Activated B cell treated with CpG ODN at 0.5 μM for 24 hours (primary cell): ENCODE measurements at regions not wholly inside any gene's neighbourhood (a gene's known extent, or its start where the extent isn't known, plus 50 kb on each side); places are given as distances from the start of the nearest gene placed in this dataset.

Experiments used
- ATAC-seq: fragments of 200-7000 bp; cut with Tn5 transposase; one replicate; pipeline ENCODE4 v1.10.0; 2021; ENCODE audit warnings: low read depth, mild to moderate bottlenecking, moderate library complexity
- CTCF ChIA-PET: fragments of 350-600 bp; sonication (Branson Sonifier 250); formaldehyde crosslinking; loops from one replicate; lab custom pipeline; 2021; ENCODE audit warnings: antibody characterized with exemption; lab: Charles Lee
- POLR2A ChIA-PET: fragments of 350-600 bp; sonication (Branson Sonifier 250); formaldehyde crosslinking; loops from one replicate; lab custom pipeline; 2021; ENCODE audit warnings: antibody characterized with exemption; lab: Charles Lee
- DNase-seq: peaks from one replicate; pipeline ENCODE4 v3.0.0; 2022
- H3K27ac Mint-ChIP-seq: one replicate; pipeline ENCODE4 v1.8.0; 2020; ENCODE audit warnings: mixed read lengths
- H3K27me3 Mint-ChIP-seq: one replicate; pipeline ENCODE4 v1.8.0; 2021; ENCODE audit warnings: mixed read lengths
- H3K36me3 Mint-ChIP-seq: one replicate; pipeline ENCODE4 v1.8.0; 2021; ENCODE audit warnings: low read depth, mixed read lengths
- H3K4me1 Mint-ChIP-seq: one replicate; pipeline ENCODE4 v1.8.0; 2021; ENCODE audit warnings: mixed read lengths
- H3K4me3 Mint-ChIP-seq: one replicate; pipeline ENCODE4 v1.8.0; 2020; ENCODE audit warnings: mild to moderate bottlenecking, mixed read lengths
- H3K9me3 Mint-ChIP-seq: one replicate; pipeline ENCODE4 v1.8.0; 2020; ENCODE audit warnings: mixed read lengths
- intact Hi-C: fragments of 100-400 bp; cut with micrococcal nuclease; formaldehyde crosslinking; loops from one replicate; pipeline ENCODE4 v1.15.1; 2024
- TF ChIP-seq, protein P1 (sequence below): fragments of 200-600 bp; IDR thresholded peaks from one replicate; pipeline ENCODE4 v1.8.0; 2022; ENCODE audit warnings: antibody characterized with exemption, mild to moderate bottlenecking

DNA sequence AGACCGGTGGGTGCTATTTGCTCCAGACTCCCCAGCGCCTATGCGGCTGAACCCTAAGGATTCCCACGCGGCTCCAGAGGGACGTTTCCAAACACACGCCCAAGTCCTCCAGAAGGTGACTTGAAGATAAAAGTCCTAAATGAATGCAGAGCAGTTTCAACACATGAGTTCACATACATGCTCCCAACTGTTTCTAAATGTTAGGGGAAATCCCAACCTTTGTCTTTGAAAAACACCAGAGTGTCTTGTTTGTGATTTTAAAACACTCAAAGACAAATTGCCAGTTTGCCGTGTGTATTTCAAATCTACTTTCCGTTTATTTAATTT, 252.9 kb upstream of the SFSWAP start:
- Mint-ChIP-seq H3K4me1 (no peaks in the 10 kb centered on the region), H3K27me3 (peaks cover 8% of the 10 kb centered on the region)

DNA sequence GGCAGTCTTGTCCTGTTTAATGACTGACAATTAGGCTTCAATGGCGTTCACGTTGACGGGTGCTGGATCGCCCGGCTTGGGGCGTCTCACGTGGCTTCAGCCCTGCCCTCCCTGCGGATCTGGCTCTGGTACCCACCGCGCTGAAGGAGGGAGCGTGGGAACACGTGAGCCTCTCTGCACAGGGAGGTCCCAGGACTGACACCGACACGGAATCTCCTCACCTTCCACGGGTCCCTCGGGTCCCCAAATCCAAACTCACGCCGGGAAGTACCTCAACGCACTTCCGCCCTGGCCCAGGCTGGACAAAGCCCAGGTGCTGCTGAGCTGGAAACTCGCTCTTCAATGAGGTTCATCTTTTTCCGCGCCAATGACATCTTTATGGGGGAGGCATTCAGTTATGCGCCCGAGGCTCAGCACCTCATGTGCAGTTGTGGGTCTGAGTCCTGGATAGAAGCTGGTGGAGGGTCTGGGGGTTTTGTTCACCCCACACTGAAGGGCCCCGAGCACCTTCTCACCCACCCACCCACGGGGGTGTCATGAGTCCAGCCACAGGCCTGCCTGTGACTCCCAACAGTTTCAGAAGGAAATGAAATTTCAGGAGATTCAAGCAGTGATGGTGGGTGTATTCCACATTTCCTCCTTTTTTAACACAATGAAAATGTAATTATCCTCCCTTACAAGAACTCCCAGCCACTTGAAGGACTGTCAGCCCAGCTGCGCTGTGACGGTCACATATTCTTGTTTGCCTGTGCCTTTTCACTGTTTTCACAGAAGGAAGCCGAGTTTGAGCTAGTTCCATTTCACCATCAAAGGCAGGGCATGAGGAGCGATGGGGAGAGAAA, 251.7 kb upstream of the SFSWAP start:
- DNase-seq (no peak), ATAC-seq (no peak)
- Mint-ChIP-seq H3K9me3 (no peaks in the 10 kb centered on the region), H3K27ac (no peak overlapping the region), H3K4me1 (no peaks in the 10 kb centered on the region), H3K27me3 (peaks cover 8% of the 10 kb centered on the region), H3K4me3 (no peak overlapping the region), H3K36me3 (no peaks in the 10 kb centered on the region)
- TF ChIP-seq, protein P1, sequence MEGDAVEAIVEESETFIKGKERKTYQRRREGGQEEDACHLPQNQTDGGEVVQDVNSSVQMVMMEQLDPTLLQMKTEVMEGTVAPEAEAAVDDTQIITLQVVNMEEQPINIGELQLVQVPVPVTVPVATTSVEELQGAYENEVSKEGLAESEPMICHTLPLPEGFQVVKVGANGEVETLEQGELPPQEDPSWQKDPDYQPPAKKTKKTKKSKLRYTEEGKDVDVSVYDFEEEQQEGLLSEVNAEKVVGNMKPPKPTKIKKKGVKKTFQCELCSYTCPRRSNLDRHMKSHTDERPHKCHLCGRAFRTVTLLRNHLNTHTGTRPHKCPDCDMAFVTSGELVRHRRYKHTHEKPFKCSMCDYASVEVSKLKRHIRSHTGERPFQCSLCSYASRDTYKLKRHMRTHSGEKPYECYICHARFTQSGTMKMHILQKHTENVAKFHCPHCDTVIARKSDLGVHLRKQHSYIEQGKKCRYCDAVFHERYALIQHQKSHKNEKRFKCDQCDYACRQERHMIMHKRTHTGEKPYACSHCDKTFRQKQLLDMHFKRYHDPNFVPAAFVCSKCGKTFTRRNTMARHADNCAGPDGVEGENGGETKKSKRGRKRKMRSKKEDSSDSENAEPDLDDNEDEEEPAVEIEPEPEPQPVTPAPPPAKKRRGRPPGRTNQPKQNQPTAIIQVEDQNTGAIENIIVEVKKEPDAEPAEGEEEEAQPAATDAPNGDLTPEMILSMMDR: no peak
- intact Hi-C loops: no loop called here
- POLR2A ChIA-PET: no interaction called here
- CTCF ChIA-PET: no interaction called here

More for the DNA sequence above, 252.9 kb upstream of the SFSWAP start:
- H3K36me3 Mint-ChIP-seq: no peaks in the 10 kb centered on the region
- DNase-seq (no peak), ATAC-seq (no peak)
- CTCF ChIA-PET: no interaction called here
- TF ChIP-seq, protein P1: no peak
- POLR2A ChIA-PET: no interaction called here
- intact Hi-C loops: no loop called here
- H3K9me3 Mint-ChIP-seq: no peaks in the 10 kb centered on the region
- H3K27ac Mint-ChIP-seq: no peak overlapping the region
- H3K4me3 Mint-ChIP-seq: no peak overlapping the region

DNA sequence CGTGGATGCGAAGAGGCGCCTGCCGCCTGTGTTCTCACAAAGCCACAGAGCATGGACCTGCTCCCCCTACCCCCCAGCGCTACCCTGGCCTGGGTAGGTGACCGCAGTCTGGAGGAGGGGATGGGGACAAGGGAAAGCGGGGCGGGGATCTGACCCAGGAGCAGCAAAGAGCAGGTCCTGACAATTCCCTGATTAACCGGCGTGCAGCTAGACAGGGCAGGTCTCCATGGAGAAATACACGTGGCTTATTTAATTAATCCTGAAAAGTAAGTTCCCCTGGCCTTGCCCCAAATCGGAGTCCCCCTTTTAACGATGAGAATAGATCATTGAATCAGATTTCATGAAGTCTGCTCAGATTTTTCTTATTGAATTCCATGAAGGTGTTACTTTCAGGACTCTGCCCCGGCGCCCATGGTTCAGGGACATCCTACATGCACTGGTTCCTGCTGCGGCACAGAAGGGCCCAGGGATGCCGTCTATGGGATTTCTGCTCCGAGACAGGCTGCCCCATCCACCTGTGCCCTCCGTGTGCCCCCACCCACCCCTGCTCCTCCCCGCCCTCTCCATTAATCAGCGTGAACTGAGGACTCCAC, 251.0 kb upstream of the SFSWAP start:
- intact Hi-C loops: no loop called here
- TF ChIP-seq, protein P1: no peak
- Mint-ChIP-seq H3K27me3 (peaks cover 7% of the 10 kb centered on the region), H3K4me3 (no peak overlapping the region), H3K9me3 (no peaks in the 10 kb centered on the region), H3K36me3 (no peaks in the 10 kb centered on the region), H3K4me1 (no peaks in the 10 kb centered on the region), H3K27ac (no peak overlapping the region)
- ATAC-seq: no peak
- POLR2A ChIA-PET: no interaction called here
- DNase-seq: no peak
- CTCF ChIA-PET: no interaction called here

DNA sequence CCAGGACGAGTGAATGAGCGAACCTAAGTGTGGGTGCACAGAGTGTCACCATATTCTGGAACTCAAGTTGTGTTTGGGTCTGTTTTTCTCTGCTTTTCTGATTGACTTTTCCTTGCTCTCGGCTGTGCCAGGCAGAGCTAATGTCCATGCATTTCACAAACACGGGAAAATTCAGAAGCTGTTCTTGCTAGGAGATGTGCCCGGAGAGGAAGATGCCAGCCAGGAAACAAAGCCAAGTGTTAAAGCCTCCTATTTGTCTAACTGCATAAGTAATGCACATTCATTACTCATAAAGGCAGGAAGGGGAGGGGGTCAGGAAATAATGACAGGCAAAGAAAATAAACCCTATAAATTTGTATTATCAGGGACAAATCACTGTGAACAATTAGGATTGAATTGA, 250.4 kb upstream of the SFSWAP start:
- ChIA-PET POLR2A (no interaction called here), CTCF (no interaction called here)
- Mint-ChIP-seq H3K36me3 (no peaks in the 10 kb centered on the region), H3K9me3 (no peaks in the 10 kb centered on the region), H3K4me3 (no peak overlapping the region), H3K27me3 (peaks cover 4% of the 10 kb centered on the region), H3K27ac (no peak overlapping the region), H3K4me1 (no peaks in the 10 kb centered on the region)
- DNase-seq (no peak), ATAC-seq (no peak)
- TF ChIP-seq, protein P1: no peak
- intact Hi-C loops: no loop called here

DNA sequence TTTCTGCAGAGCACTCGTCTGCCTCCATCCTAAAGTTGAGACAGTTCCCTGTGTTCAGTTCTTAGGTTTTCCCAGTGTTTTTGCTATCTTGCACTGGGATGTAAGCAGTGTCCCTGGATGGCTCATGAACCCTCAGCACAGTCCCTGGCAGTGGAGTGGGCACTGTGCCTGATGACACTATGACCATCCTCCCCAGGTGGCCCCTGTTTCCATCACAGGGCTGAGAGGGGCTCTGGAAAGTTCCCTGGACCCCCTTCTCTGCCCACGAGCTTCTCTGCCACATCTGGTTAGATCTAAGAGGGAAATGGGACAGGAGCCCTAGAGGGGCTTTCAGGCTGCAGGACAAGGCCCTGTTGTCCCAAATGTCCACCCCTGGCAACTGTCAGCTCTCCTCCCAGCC, 249.8 kb upstream of the SFSWAP start:
- intact Hi-C loops: no loop called here
- Mint-ChIP-seq H3K4me3 (no peak overlapping the region), H3K36me3 (no peaks in the 10 kb centered on the region)

More for the DNA sequence above, 249.8 kb upstream of the SFSWAP start:
- no peak for DNase-seq
- POLR2A ChIA-PET: no interaction called here
- Mint-ChIP-seq H3K4me1 (no peaks in the 10 kb centered on the region), H3K9me3 (no peaks in the 10 kb centered on the region), H3K27me3 (peaks cover 4% of the 10 kb centered on the region), H3K27ac (no peak overlapping the region)
- TF ChIP-seq, protein P1: no peak
- CTCF ChIA-PET: no interaction called here
- ATAC-seq: no peak
